ENCODE measurements at regions not wholly inside any gene's neighbourhood (a gene's known extent, or its start where the extent isn't known, plus 50 kb on each side); places are given as distances from the start of the nearest gene placed in this dataset.
"Not testable (repeated sequence)": the region's sequence is repeated elsewhere in the genome, so short reads cannot be mapped to it uniquely, and the experiment has no call there.

DNA sequence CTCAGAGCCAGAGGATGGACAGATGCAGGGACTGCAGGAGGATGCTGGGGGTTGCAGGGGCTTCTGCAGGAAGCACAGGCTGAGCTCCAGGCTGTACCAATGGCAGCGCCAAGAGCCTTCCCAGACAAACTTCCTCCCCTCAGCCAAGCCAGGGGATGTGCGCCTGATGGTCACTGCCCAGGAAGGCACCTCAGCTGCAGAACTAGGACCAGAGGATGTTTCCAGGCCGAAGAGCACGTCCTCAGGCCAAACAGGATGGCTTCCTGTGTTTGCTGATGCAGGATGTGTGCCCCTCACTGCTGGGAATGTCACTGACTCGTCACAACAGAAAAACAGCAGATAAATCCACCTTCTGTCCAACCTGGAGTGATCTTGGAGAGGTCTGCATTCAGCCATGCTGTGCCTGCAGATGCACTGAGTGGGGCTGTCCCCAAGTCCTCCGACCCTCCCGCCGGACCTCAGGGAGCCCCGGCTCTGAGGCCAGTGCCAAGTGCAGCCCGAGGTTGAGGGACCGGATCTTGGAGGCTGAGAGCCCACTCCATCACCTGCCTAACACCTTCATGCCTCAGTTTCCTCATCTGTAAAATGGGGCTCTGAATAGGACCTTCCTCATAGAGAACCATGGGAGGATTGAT lies 152.5 kb upstream of the CHST15 start:
- DNase-seq: no peak

DNA sequence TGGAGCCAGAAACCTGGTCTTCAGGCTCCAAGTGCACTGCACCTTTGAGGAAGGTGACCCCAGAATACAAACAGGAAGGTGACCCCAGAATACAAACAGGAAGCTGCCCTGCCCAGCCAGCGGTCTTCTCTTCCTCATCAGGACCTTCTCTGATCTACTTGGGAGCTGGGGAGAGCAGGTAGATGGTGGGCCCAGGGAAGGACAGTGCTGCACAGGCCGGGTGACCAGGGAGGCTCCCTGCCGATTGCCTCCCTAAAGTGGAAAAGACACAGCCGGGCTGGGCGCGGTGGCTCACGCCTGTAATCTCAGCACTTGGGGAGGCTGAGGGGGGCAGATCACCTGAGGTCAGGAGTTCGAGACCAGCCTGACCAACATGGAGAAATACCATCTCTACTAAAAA lies 151.8 kb upstream of the CHST15 start:
- no peak for DNase-seq

DNA sequence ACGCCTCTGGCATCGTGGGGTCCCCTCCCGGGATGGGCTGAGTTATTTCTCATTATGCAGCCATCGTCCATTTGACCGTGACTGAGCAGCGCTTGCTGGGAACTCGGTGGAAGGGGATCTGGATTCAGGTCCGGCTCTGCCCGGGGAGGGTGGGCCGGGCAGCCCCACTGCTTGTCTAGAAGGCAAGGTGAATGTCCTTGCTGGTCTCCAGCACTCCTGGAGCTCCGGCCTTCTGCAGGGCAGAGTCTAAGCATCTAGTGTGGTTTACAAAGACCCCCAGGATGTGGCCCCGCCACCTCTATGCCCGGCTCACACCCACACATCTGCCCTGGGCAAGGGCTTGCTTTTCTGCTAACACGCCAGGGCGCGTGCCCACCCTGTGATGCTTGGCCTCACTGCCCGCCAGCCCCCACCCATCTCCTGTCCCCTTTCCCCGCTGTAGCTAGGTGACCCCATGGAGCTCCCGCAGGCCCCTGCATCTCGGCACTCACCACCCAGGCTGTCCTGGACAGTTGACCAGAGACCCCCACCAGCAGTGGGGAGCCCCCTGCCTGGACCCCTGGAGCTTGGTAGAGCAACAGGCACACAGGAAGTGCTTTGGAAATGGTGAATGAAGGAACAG lies 151.0 kb upstream of the CHST15 start:
- DNase-seq: no peak

DNA sequence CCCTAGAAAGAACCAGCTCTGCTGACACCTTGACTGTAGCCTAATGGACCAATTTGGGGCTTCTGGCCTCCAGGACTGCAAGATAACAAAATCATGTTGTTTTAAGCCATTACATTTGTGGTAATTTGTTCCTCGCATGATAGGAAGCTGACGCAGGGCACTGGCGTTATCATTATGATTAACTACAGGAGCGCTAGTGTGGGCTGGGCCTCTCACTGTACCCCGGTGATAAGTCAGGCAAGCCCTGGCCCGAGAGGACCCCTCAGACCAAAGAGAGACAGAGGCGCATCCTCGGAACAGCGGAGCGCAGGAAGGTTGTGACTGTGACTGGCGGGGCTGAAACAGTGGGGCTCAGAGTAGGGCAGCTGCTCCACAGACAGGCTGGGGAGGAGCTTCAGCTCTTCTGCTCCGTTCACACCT lies 150.3 kb upstream of the CHST15 start:
- DNase-seq: no peak

- no peak for DNase-seq
Measured at GRCh38 chr10:124242791-124243190, 149.4 kb upstream of the CHST15 start.

DNA sequence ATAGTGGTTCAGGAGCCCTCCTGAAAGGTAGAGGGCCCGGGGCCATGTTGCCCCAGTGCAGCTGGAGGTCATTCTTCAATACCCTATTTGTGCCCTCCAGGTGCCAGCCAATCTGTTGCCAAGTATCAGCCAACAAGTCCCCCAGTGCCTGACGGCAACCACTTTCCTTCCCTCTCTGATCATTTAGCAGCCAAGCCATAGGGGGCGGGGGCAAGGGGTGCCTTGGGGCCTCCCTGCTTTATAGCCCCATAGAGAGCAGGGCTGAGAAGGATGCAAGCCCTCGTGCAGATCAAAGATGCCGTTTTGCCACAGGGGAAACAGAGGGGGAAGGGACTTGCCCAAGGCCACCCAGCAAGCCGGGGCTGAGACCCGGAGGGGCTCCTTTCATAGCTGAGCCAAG lies 149.0 kb upstream of the CHST15 start:
- no peak for DNase-seq

GRCh38 chr10:124241510-124241909 lies 148.1 kb upstream of the CHST15 start:
- not testable (repeated sequence) for DNase-seq

DNA sequence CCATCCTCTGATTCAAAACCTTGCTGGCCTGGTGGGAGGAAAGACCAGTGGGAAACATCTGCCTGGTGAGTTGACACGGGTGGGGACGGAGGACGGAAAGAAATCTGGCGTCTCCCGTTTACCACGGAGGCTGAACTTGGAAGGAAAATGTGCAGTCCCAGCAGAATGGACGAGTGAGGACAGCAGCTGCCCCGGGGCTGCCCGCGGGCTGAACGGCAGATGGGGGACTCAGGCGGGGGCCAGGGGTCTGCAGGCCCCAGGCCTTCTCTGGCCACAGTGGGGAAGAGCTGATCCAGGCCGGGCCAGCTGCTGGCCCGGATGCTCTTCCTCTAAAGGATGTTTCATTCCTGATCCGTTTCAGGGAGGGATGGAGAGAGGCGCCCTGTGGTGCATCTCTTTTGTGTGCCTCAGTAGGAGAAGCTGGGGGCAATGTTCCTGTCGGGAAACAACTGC lies 147.5 kb upstream of the CHST15 start:
- no peak for DNase-seq

- no peak for DNase-seq
Measured at GRCh38 chr10:124239696-124240095, 146.3 kb upstream of the CHST15 start.

GRCh38 chr10:124239134-124239533 lies 145.7 kb upstream of the CHST15 start:
- DNase-seq: no peak

DNA sequence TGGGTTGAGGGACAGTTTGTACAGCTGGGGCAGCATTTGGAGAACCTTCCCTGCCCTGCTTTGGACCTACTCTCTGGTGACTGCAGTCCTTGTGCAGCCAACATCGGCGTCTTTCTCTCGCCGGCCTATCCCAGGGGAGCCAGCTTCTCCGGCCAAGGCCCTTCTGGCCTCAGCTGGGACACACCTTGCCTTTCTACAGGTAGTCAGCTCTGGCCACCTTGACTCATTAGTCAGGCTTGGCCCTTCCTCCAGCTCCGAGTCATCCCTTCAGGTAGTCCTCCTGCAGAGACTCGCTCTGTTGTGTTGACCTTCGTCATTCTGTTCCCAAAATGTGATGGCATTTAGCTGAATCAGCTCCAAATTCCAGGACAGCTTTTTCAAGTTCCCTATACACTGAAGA lies 145.0 kb upstream of the CHST15 start:
- DNase-seq: no peak

DNA sequence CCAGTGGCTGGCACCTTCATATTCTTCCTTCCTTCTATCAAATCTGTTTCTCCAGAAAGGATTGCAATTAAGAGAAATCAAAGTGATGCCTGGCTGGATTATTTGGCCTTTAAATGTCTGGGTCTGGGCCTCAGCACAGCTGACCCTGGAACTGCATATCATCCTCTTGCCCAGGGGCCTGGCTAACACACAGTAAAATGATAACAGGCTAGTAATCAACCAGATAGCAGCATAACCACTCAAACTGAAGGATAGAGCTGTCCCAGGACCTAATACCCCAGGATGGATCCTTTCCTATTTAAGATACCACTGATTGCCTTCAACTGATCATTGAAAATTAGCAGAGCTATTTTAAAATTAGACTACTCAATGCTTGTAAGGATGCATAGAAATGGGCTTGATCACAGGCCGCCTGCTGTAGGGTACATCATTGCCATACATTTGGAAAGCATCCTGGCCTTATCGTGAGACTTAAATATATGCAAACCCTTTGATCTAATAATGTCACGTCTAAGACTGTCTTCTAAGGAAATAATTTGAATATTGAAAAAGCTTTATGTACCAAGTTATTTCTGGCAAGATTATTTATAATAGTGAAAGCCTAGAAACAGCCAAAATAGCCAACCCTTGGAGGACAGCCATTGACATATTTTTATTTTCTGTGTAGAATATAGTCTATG lies 144.0 kb upstream of the CHST15 start:
- DNase-seq: no peak

DNA sequence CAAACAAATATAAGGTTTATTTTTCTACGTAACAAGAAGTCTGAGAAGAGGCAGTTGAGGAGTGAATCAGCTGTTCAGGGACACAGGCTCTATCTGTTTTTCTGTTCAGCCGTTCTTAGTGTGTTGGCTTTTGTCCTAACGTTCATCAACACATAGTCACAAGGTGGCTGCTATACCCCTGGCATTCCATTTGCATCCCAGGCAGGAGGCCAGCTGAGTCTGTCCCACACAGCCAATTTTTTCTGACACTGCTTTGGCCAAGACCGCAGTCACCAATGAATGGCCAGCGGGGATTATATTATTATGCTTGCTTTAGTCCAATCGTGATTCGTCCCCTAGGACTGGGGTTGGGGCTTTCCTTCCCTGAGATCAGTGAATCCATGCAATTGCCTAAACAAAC lies 143.4 kb upstream of the CHST15 start:
- no peak for DNase-seq

GRCh38 chr10:124236136-124236535 lies 142.7 kb upstream of the CHST15 start:
- DNase-seq: no peak

- no peak for DNase-seq
Measured at GRCh38 chr10:124235232-124235631, 141.8 kb upstream of the CHST15 start.

GRCh38 chr10:124233546-124234138 lies 140.2 kb upstream of the CHST15 start:
- no peak for DNase-seq

DNA sequence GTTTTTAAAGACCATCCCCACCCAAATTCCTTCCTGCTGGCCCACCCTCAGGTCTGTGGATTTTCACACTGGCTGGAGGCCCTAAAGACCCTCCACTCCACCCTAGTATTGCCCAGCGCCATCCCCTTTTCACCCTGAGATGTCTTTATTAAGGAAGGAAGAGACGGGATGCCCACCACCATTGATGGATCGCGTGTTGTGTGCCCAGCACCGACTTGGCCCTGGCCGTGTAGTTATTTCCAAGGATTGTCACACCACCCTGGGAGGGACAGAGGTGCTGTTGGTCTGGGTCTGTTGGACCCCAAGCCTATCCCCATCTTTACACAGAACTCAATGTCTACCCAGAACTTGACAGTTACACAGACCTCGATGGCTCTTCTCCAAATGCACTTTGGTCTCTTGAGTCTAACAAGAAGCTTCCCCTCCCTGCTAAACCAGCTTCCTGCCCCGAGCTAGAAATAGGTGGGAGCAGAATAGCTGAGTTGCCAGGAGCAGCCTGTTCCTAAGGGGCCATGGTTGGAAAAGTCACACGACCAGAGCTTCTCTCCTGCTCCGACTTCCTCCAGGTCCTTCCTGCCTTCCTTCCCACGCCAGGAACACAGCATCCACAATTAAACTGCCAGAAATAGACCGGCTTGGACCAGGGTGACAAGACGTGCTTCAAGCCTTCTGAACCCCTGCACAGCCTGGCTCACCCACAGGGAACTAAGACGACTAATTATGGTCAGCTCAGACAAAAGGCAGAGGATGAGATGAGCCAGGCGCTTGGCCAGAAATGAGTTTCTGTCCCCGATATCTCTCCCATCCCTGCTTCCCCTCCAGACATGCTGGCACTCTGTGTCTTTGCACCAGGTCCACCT lies 139.5 kb upstream of the CHST15 start:
- DNase-seq: no peak

DNA sequence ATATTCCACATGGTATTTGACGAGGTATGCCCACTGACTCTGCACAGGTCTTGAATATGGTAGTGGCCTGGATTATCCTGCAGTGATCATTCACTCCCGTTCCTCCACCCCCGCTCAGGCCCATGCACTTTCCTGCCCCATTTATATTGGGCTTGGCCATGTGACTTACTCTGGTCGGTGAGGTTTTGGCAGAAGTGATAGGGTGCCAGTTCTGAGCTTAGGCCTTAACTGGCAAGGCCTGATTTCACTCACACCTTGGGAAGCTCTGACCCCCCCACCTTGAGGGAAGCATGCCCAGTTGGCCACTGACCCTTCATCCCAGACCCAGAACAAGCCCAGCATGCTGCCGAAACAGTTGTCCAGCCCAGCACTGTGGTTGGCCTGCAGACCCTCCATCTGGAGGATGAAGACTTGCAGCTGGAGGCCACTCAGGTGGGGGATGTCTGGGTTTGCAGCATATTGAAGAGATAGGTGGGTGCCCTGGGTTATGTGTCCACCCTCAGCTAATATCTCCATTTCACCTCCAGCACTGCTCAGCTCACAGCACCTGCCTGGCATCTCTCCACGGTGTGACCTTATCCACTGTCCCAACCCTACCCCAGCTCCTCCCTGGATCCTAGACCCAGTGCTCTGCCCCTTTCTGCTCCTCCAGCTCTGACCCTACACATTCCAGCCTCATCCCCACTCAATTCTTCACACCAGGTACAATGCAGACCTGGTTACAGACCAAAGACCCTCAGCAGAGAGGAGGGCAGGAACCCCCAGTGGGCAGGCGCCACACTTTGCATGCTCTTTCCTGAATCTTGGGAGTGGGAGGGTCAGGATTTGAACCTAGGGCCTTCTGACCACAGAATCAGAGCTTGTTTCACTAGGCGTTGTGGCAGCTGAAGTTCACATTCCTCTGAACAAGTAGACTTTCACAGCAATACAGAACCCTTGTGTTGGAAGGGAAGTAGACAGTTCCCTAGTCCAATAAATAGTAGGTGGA lies 138.1 kb upstream of the CHST15 start:
- no peak for DNase-seq

DNA sequence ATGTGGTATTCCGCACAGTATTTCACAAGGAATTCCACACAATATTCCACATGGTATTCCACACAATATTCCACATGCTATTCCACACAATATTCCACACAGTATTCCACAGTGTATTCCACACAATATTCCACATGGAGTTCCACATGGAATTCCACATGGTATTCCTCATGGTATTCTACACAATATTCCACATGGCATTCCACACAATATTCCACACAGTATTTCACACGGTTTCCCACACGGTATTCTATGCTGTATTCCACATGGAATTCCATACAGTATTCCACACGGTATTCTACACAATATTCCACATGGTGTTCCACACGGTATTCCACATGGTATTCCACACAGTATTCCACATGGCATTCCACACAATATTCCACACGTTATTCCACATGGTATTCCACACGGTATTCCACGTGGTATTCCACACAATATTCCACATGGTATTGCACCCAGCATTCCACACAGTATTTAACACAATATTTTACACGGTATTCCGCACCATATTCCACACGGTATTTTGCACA lies 137.3 kb upstream of the CHST15 start:
- no peak for DNase-seq

GRCh38 chr10:124229989-124230634 lies 136.7 kb upstream of the CHST15 start:
- DNase-seq: no peak

Data from right lung (tissue), 2 donors.